CD4-positive, alpha-beta T cell treated with Interleukin-4 for 4 hours (primary cell): ENCODE measurements at regions not wholly inside any gene's neighbourhood (a gene's known extent, or its start where the extent isn't known, plus 50 kb on each side); places are given as distances from the start of the nearest gene placed in this dataset.

Experiments used
- DNase-seq: peaks from one replicate; pipeline ENCODE4 v3.0.0-alpha.2; 2020

- DNase-seq: no peak
Measured at GRCh38 chr11:134658481-134659225, 246.6 kb upstream of the B3GAT1 start.

DNA sequence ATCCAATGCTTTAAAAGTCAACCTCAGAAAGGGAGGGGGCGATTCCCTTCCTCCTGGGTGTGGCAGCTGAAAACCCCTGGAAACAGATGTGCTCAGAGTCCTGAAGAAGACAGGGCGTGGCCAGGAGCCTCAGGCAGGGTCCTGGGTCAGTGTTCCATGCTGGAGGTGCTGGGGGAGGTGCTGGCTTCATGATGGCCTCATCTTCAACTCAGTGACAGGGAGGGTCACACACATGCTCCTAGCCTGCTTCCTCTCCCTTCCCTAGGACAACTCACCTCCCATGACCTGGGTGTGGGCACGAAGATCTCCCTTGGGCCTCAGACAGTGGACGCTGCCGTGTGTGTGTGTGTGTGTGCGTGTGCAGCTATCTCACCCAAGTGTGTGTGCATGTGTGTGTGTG lies 245.6 kb upstream of the B3GAT1 start:
- DNase-seq: no peak

- DNase-seq: no peak
Measured at GRCh38 chr11:134656861-134657540, 245.0 kb upstream of the B3GAT1 start.

- peak; percentile 10 for DNase-seq
Measured at GRCh38 chr11:134656086-134656840, 244.2 kb upstream of the B3GAT1 start.

- no peak for DNase-seq
Measured at GRCh38 chr11:134655189-134655989, 243.3 kb upstream of the B3GAT1 start.

DNA sequence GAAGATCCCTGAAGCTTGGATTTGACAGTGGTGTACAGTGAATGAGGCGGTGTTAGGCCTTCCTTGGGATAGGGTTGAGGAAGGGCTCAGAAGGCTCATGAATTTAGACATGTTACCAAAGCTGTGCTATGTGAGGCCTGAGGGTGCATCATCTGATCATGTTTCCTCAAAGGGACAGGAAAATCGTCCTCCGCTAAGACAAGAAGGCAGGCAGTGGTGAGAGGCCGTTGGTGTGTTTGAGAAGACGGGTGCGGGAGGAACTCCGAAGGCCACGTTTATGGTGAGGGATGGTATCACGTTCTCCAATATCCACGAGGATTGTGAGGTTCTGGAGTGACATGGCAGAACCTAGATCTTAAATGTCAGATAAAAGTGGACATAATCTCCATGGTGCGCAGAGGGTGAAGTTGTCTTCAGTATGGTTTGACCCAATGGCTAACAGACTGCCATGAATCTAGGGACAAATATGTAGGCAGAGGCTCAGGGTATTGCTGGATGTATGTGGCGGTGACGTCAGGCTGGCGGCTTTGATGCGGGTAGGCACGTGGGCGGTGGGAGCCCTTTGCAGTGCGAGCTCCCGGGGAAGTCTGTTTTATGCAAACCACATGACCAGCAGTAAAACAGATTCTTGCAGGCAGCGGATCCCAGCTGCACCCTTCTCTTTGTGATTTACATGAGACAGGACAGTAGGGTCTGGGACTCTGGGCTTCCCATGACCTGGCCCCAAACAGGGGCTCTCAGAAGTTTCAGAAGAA lies 242.3 kb upstream of the B3GAT1 start:
- no peak for DNase-seq

DNA sequence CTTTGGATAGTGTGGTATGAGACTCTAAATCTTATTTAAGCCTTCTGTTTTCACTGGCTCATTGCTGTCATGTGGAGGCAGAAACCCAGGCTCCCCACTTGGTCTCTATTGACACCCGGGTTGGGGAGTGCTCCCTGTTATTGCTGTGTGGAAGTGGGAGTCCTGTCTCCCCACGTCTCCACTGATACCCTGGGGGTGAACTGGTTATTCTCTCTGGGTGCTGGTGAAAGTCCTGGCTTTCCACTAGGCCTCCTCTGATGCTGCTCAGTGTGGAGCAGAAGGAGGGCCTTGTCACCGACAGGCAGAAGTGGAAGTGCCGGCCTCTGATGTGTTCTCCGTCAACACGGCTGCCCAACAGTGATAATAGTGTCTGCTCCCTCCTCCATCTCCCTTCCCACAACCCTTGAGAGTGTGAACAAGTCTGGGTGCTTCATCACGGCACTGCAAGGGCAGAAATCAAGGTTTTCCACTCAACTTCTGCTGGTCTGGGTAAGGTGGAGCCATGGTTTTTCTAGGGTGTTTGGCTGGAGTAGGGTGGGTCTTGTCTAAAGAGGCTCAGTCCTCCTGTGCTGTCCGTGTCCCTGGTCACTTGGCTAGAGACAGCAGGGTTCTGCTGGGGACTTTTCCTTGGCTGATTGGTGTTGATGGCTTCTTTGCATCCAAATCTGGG lies 240.7 kb upstream of the B3GAT1 start:
- DNase-seq: no peak

DNA sequence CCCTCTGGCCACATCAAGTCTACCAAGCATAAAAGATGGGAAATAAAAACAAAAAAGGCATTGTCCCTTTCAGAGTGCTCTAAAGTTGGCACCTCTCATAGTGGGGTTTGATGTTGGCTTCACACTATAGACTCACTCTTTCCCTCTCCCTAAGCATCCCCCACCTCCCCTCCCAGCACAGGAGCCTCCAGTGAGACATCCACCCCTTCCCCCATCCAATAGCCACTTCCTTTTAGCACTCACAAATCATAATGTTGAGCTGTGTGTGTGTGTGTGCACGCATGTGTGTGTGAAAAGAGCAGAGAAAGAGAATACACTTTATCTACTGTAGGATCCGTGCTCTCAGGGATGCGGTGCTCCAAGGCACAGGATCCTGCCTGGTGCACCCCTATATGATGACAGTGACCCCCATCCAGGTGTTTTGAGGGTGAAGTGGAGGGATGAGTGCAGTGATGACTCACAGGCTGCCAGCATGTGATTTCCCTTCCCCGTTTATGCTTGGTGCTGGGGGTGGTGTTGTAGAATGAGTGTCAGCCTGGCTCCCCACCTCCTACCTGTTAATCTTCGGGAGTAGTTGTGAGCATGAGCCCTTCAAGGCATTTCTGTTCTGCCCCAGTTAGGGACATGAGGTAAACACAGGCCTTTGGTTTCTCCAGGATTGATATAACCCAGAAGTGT lies 235.2 kb upstream of the B3GAT1 start:
- DNase-seq: no peak

DNA sequence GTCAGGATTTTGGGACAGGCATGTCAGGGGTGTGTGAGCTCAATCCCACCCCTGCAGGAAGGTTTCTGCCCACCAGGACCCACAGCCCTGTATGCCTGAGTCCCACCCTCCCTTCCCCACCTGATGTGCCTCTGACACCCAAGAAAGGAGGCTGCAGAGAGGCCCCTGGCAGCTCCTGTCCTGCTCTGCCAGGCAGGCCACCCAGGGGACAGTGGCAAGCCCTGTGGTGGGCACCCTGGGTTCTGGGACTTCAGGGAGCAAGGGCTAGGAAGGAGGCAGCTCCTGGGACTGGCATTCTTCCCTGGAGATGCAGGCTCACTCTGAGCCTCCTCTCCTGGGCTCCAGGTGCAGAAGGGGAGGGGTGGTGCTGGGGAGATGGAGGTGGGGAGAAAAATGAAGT lies 234.5 kb upstream of the B3GAT1 start:
- no peak for DNase-seq

DNA sequence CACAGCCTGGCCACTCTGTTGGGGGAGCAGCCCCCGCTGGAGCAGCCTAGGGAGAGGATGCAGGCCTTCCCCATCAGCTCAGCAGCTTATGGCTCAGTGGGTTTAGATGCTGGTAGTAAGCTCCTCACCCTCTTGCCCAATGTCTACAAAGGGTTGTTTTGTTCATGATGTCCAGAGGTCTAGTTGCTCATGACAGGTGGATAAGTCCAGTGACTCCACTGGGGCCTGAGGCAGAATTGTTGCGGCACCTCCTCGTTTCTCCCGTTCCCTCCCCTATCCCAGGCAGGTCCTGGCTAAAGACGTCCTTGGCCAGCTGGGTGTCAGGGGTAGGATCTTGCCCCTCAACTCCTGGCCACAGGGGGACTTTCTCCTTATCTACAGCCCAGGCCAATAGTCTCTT lies 233.5 kb upstream of the B3GAT1 start:
- DNase-seq: no peak

DNA sequence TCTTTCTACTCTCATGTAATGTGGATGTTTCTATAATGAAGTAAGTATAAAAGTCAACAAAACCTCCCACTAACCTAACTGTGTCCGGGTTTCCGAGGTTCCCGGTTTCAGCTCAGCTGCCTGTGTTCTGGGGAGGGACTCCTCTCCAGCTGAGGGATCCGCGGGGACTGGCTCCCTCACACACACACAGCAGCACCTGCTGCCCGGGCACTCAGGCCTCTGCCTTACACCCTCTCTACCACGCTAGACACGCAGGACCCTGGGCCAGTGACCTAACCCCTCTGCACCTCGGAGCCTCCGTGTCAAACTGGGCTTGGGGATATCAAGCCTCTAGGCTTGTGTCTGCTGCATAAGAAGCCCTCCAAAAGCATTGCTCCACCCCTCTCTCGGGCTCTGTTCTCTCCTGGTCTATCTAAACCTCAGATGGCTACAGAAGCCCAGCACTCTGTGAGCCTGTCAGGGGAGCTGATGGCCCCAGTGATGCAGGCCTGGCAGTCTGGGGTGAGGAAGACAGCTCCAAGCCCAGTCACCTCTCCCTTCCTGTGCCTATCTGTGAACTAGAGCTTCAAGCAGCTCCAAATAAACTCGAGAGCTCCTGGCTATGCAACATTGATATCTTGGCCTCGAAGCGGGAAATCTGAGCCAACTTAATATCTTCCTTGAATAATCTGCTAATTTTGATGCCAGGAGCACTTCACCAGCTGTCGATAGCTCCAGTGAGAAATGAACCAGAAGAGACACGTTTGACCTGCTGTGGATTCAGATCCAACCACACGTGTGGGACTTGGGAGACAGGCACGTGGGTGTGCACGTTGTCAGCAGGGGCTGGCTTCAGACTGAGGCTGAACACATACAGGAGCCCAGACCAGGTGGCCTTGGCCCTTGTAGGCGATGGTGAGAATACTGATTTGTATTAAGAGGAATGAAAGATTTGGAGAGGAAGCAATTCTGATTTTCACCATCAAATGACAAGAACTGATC lies 232.7 kb upstream of the B3GAT1 start:
- no peak for DNase-seq

GRCh38 chr11:134643115-134644012 lies 231.3 kb upstream of the B3GAT1 start:
- DNase-seq: no peak

- DNase-seq: no peak
Measured at GRCh38 chr11:134642206-134642605, 230.2 kb upstream of the B3GAT1 start.

DNA sequence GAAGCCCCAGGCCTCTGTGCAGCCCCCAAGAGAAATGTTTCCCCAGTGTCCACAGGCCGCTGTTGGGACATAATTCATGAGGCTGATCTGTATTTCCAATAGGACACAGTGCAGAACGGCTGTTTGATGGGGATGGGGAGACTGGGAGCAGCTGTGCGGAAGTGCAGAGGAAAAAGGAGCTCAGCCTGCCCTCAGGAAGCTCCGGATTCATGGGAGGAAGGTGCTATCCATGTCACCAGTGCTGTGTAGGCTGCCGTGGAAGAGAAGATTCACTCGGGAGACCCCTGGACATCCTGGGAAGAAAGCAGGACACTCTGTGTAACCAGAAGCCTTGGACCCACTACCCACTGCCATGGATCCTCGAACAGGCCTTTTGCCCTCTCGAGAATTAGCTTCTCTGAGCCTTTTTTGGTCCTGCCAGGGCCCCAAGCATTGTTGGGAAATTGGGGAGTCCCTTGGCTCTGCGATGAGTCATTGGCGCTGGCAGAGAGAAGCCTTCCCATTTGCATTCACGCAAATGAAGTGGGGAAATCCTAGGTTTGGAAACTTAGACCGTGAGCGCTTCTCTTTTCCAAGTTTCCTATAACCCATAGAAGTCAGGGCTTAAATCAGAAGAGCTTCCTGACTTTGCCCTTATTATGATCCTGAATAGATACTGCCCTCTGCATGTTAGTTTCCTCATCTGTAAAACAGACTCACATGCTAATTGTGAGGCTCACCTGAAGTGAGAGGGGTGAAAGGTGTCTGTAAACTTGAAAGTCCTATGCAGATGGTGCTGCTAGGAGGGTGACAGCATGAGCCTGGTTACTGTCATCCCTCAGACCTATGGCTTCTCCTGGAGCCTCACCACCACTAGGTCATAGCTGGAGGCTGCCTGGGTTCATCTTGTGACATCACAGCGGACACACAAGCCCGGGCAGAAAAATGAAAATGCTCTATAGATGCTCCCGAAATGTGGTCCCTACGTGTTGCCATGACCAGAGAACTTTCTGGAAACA lies 229.2 kb upstream of the B3GAT1 start:
- DNase-seq: no peak

DNA sequence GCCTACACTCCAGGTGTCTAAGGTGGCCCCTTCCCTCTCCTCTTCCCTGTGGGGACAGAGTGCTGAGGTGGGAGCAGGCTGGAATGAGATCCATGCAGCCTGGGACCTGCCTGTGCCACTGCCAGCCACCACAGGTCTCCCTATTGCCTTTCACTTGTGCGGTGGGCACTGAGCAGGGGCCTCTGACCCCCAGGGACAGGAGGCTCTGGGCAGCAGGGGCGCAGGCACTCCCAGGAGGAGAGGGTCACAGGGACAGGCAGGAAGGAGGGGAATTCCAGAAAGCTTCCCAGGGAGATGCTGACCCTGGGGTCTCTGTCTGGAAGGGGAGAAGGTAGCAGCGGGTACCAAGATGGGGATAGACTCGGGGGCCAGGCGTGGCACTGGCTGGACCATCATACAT lies 228.5 kb upstream of the B3GAT1 start:
- no peak for DNase-seq

DNA sequence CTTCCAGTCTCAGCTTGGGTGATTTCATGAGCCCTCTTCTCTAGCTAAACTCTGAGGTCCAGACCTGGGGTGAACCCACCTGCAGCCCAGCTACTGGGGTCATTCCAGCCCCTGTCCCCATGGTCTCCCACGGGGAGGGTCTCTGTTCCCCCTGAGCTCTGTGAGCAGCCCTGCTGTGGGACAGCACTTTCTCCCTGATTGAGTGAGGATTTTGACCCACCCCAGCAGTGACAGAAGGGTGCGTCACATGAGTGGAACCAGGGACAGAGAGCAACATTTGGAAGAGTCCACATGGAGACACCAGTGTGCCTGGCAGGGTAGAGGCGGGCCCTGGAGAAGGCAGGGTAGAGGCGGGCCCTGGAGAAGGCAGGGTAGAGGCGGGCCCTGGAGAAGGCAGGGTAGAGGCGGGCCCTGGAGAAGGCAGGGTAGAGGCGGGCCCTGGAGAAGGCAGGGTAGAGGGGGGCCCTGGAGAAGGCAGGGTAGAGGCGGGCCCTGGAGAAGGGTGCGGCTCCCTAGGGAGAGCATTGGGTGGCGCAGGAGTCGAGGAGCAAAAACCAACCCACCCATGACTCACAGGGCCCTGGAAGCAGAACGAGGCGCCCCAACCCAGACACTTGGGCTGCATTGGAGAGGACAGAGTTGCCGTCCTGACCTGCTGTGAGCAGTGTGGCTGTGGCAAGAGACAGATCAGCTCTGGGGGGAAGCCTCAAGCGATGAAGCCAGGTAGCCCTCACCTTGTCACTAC lies 227.7 kb upstream of the B3GAT1 start:
- no peak for DNase-seq
